ENCODE measurements at regions not wholly inside any gene's neighbourhood (a gene's known extent, or its start where the extent isn't known, plus 50 kb on each side); places are given as distances from the start of the nearest gene placed in this dataset.

DNA sequence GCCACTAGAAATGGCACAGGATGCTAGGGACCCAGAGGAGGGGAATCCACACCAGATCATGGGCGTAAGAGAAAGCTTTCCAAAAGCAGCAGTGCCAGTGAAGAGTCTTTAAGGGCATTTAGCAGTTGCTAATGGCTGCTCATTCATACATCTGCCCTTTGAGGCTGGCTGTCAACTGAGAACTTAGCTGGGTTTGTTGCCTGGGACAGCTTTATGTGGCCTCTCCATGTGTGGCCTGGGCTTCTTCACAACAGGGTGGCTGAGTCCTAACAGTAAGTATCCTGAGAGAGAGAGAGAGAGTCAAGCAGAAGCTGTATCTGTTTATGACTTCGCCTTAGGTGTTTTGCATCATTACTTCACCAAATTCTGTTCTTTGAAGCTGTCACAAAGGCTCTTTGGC lies 286.1 kb upstream of the KCNJ16 start:
- Histone ChIP-seq H3K4me1 (no peaks in the 10 kb centered on the region), H3K36me3 (no peaks in the 10 kb centered on the region), H3K27ac (no peak overlapping the region), H3K9me3 (no peaks in the 10 kb centered on the region), H3K27me3 (no peaks in the 10 kb centered on the region), H3K4me3 (no peak overlapping the region)
- no peak for DNase-seq
- 86 to 89% methylated on average over 2 of the region's 2 CpGs for WGBS, 2 donors
- TF ChIP-seq EP300 (IDR thresholded peaks at IDR 0.05) (no peak), POLR2AphosphoS5 (IDR thresholded peaks at IDR 0.05) (no peak), POLR2A (IDR thresholded peaks at IDR 0.05) (no peak)
- TF ChIP-seq, protein P1, sequence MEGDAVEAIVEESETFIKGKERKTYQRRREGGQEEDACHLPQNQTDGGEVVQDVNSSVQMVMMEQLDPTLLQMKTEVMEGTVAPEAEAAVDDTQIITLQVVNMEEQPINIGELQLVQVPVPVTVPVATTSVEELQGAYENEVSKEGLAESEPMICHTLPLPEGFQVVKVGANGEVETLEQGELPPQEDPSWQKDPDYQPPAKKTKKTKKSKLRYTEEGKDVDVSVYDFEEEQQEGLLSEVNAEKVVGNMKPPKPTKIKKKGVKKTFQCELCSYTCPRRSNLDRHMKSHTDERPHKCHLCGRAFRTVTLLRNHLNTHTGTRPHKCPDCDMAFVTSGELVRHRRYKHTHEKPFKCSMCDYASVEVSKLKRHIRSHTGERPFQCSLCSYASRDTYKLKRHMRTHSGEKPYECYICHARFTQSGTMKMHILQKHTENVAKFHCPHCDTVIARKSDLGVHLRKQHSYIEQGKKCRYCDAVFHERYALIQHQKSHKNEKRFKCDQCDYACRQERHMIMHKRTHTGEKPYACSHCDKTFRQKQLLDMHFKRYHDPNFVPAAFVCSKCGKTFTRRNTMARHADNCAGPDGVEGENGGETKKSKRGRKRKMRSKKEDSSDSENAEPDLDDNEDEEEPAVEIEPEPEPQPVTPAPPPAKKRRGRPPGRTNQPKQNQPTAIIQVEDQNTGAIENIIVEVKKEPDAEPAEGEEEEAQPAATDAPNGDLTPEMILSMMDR (IDR thresholded peaks at IDR 0.05): no peak
- ATAC-seq (ENCODE audit: low FRiP score in 2 of 2): no peak

DNA sequence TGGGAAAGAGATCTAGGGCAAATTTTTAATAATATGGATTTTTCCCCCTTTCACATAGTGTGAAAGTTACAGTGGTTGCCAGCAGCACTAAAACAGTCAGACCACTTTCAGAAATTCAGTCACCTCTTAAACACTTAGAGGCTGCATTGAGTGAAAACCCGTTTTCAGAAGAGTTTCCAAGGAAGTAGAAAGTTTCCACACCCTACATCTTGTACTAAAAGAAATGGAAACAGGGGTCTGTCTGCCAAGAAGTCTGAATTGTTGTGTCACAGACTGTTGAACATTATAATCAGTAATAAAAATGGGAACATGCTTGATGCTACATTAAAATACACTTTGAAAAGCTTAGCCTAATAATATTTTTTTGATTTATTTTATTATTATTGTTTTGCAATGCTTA lies 278.9 kb upstream of the KCNJ16 start:
- no peak overlapping the region for H3K4me3 ChIP-seq
- peak in 1 of 2 donors; percentile 41 for ATAC-seq (ENCODE audit: low FRiP score in 2 of 2)
- no peak overlapping the region for H3K27ac ChIP-seq
- no peaks in the 10 kb centered on the region for H3K4me1 ChIP-seq
- no peaks in the 10 kb centered on the region for H3K27me3 ChIP-seq
- H3K9me3 ChIP-seq: no peaks in the 10 kb centered on the region
- no peaks in the 10 kb centered on the region for H3K36me3 ChIP-seq
- no peak for TF ChIP-seq EP300 (IDR thresholded peaks at IDR 0.05)
- no peak for TF ChIP-seq POLR2A (IDR thresholded peaks at IDR 0.05)
- TF ChIP-seq, protein P1 (IDR thresholded peaks at IDR 0.05): no peak
- no peak for TF ChIP-seq POLR2AphosphoS5 (IDR thresholded peaks at IDR 0.05)
- 24% methylated on average over 1 of the region's 1 CpG for WGBS, 2 donors
- no peak for DNase-seq

DNA sequence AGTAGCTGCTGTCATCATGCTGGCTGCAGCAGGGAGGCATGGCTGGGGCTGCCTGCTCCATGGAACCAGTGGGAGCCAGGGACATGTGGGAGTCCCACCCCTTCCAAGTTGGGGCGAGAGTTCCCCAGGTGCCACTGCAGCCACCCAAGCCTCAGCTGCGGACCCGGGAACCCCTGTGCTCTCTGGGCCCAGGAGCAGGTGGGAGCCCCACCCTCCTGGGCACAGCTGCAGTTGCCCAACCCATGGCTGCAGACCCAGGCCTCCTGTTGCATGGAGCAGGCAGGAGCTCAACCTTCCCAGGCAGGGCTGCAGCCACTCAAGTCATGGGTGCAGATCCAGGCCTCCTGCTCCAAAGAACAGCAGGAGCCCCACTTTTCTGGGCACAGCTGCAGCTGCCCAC lies 274.2 kb upstream of the KCNJ16 start:
- H3K36me3 ChIP-seq: no peaks in the 10 kb centered on the region
- H3K9me3 ChIP-seq: no peaks in the 10 kb centered on the region
- no peak overlapping the region for H3K4me3 ChIP-seq
- no peaks in the 10 kb centered on the region for H3K27me3 ChIP-seq
- 92% methylated on average over 3 of the region's 3 CpGs; no CpG with 5 or more reads in 1 of the 2 donors for WGBS, 2 donors
- ATAC-seq (ENCODE audit: low FRiP score in 2 of 2): no peak
- no peaks in the 10 kb centered on the region for H3K4me1 ChIP-seq
- no peak for TF ChIP-seq POLR2AphosphoS5 (IDR thresholded peaks at IDR 0.05)
- no peak for TF ChIP-seq EP300 (IDR thresholded peaks at IDR 0.05)
- TF ChIP-seq POLR2A (IDR thresholded peaks at IDR 0.05): no peak
- TF ChIP-seq, protein P1 (IDR thresholded peaks at IDR 0.05): no peak
- DNase-seq: peak in 1 of 2 donors; percentile 44
- no peak overlapping the region for H3K27ac ChIP-seq

DNA sequence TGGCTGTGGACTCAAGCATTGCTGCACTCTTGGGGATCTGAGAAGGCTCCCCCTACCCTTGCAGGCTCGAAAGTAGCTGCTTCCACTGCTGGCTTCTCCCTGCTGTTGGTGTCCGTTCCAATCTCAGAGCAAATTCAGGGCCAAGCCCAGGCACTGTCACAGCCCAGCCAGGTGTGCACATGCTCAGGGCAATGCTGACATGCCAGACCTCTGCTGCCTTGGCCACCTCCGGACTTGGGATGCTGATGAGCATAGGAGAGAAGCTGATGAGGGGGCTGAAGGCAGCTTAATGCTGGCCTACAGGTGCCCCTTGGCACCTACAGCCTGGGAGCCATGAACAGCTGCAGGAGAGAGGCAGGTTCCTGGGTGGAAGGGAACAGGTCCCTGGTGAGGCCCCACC lies 273.7 kb upstream of the KCNJ16 start:
- no peaks in the 10 kb centered on the region for H3K36me3 ChIP-seq
- TF ChIP-seq EP300 (IDR thresholded peaks at IDR 0.05): no peak
- no peak for TF ChIP-seq POLR2A (IDR thresholded peaks at IDR 0.05)
- TF ChIP-seq, protein P1 (IDR thresholded peaks at IDR 0.05): no peak
- no peak for TF ChIP-seq POLR2AphosphoS5 (IDR thresholded peaks at IDR 0.05)
- DNase-seq: peak in 1 of 2 donors; percentile 24
- no peaks in the 10 kb centered on the region for H3K4me1 ChIP-seq
- no peak overlapping the region for H3K27ac ChIP-seq
- peak in 1 of 2 donors; percentile 62 for ATAC-seq (ENCODE audit: low FRiP score in 2 of 2)
- H3K27me3 ChIP-seq: no peaks in the 10 kb centered on the region
- H3K9me3 ChIP-seq: no peaks in the 10 kb centered on the region
- 86% methylated on average over 2 of the region's 3 CpGs; no CpG with 5 or more reads in 1 of the 2 donors for WGBS, 2 donors
- no peak overlapping the region for H3K4me3 ChIP-seq

DNA sequence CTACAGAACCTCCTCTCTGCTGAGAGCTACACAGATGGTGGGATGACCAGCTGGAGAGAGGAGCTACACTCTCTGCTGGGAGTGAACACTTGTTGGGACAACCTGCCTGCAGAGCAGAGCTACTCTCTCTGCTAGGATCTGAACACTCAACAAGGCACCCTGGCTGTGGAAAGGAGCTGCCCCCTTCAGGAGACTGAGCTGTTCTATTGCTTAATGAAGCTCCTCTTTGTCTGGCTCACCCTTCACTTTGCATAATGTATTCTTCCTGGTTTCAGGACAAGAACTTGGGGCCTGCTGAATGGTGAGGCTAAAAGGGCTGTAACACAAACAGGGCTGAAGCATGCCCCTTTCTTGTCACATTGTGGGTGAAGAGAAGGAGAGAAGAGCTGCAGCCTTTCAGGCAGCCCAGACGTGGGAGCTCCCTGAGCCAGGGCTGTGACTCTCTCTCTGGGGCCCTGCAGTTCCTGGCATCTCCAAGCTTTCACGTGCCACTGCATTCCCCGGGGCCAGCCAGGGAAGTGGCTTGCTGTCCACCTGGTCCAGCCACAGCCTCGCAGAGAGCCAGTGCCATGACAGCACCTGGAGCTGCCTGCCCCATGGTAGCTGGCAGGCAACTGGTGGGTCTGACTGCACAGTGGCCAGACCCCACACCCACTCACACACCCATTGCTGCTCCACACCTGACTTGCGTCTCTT lies 272.8 kb upstream of the KCNJ16 start:
- DNase-seq (peak in 1 of 2 donors; percentile 36), ATAC-seq (ENCODE audit: low FRiP score in 2 of 2) (no peak)
- Histone ChIP-seq H3K36me3 (no peaks in the 10 kb centered on the region), H3K4me3 (no peak overlapping the region), H3K4me1 (no peaks in the 10 kb centered on the region), H3K27ac (no peak overlapping the region), H3K9me3 (no peaks in the 10 kb centered on the region), H3K27me3 (no peaks in the 10 kb centered on the region)
- 92 to 100% methylated on average over 1 to 4 of the region's 5 CpGs for WGBS, 2 donors
- TF ChIP-seq EP300 (IDR thresholded peaks at IDR 0.05): no peak
- TF ChIP-seq, protein P1 (IDR thresholded peaks at IDR 0.05): no peak
- TF ChIP-seq POLR2A (IDR thresholded peaks at IDR 0.05): no peak
- TF ChIP-seq POLR2AphosphoS5 (IDR thresholded peaks at IDR 0.05): no peak

Measured in upper lobe of left lung (tissue), 6 donors.